ENCODE measurements at regions not wholly inside any gene's neighbourhood (a gene's known extent, or its start where the extent isn't known, plus 50 kb on each side); places are given as distances from the start of the nearest gene placed in this dataset.
A peak's percentile ranks its signal among the peaks of the same experiment; 100 is the strongest.
"Not testable (repeated sequence)": the region's sequence is repeated elsewhere in the genome, so short reads cannot be mapped to it uniquely, and the experiment has no call there.

DNA sequence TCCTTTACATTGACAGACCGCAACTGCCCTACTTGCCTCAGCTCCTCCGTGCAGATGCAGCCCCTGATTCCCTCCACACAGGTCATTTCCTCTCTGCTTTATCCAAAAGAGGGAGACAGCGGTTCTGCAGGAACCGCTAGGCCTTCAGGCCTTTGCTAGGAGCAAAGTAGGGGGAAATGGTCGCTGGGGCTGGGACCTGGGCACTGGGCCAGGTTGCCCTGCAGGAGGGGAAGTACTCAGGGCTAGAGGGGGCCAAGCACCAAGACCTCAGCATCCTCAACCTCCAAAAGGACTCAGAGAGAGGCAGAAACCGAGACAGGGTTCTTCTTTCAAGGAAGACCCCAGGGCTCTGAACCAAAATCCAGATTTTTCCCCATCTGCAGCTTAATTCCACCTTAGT, 160.4 kb upstream of the NOTCH2NLA start:
- H3K4me1 ChIP-seq (ENCODE audit: insufficient read depth, low read length, severe bottlenecking); H3K27ac ChIP-seq (ENCODE audit: low read depth, low read length, poor library complexity, severe bottlenecking); H3K4me2 ChIP-seq (ENCODE audit: low read length): not testable (repeated sequence)

DNA sequence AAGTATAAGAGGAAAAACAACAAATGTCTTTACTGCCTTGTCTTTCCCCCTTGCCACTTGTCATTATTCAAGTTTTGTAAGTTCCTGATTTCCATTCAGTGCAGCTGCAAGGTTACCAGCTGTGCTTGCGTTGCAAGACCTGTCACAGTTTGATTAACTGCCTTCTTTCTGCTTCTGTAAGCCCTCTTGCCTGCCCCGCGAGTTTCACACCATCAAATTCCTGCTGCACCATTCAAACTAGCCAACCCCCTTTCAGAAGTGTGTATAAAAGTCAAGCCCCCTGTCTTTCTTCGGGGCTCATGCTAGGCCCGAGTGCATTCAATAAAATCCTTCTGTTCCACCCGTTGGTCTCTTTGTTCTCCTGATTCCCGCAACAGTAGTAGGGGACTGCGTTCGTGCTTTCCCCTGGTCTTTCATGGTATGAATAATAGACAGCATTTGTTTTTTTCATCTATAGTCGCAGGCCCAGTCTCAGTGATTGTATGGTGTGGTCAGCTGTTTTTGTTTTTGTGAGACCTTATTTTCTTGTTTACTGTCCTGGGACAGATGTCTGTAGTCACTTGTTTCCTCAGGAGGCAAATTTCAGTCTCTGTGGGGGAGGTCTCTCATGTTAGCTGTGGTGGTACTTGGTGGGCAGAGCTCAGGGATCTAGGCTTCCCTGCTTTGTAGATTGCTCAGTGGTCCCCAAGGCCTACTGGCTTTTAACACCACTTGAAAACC, 159.1 kb upstream of the NOTCH2NLA start:
- H3K36me3 ChIP-seq (ENCODE audit: insufficient read depth, low read length); H3K4me1 ChIP-seq (ENCODE audit: insufficient read depth, low read length, severe bottlenecking); H3K27me3 ChIP-seq (ENCODE audit: insufficient read depth, low read length); H3K9me3 ChIP-seq (ENCODE audit: low read length); H4K20me1 ChIP-seq (ENCODE audit: insufficient read depth, low read length); H3K79me2 ChIP-seq (ENCODE audit: insufficient read depth, low read length); H3K9me2 ChIP-seq (ENCODE audit: low read depth, low read length); H3F3A ChIP-seq (ENCODE audit: insufficient read depth, low read length); H2AFZ ChIP-seq (ENCODE audit: low read length): not testable (repeated sequence)
- H3K4me2 ChIP-seq (ENCODE audit: low read length) = peak overlapping the region; percentile 66
- H3K9ac ChIP-seq (ENCODE audit: low read length) = peak overlapping the region; percentile 61
- H3K4me3 ChIP-seq (ENCODE audit: low read depth, low read length, poor library complexity, severe bottlenecking) = peak overlapping the region; percentile 62
- peak overlapping the region; percentile 91 for H3K27ac ChIP-seq (ENCODE audit: low read depth, low read length, poor library complexity, severe bottlenecking)

More for the DNA sequence above, 160.4 kb upstream of the NOTCH2NLA start:
- H3K27me3 ChIP-seq (ENCODE audit: insufficient read depth, low read length); H3K9ac ChIP-seq (ENCODE audit: low read length); H3F3A ChIP-seq (ENCODE audit: insufficient read depth, low read length); H3K9me3 ChIP-seq (ENCODE audit: low read length); H2AFZ ChIP-seq (ENCODE audit: low read length); H3K4me3 ChIP-seq (ENCODE audit: low read depth, low read length, poor library complexity, severe bottlenecking); H4K20me1 ChIP-seq (ENCODE audit: insufficient read depth, low read length); H3K79me2 ChIP-seq (ENCODE audit: insufficient read depth, low read length); H3K36me3 ChIP-seq (ENCODE audit: insufficient read depth, low read length); H3K9me2 ChIP-seq (ENCODE audit: low read depth, low read length): not testable (repeated sequence)

DNA sequence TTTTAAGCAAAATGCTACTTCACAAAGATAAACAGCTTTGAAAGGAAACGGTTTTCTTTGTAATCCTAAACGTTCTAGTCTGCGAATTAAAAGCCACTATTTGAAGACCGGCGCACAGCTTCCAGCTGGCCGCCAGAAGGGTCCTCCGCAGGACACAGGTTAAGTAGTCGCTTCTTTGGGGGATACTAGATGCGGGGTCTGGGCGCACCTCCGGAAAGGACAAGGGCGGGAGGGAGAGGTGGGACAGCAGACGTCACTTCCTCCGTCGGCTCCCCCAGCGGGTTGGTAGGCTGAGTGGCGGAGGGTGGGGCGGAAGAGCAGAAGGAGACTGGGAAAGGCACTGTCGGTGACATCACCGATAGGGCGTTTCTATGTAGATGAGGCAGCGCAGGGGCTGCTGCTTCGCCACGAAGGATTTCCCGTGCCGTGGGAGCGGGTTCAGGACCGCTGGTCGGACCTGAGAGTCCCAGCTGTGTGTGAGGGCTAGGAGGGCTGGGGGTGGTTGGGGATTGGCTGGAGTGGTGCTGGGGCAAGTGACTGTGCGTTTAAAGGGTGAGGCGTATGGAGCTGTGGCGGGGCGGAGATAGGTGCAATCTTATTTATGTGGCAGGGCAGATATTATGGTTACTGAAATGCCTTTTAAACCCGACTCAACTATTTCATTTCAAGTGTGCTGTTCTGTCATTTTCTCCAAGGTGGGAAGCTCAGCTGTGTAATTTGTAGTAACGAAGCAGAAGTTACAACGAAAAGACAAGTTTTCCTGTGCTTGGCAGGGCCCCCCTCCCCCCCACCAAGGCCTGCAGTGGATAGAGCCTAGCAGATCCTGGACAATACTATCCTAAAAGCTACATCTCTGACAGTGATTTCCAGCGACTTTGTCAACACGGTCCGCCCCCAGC, 158.3 kb upstream of the NOTCH2NLA start:
- Histone ChIP-seq H3K27ac (ENCODE audit: low read depth, low read length, poor library complexity, severe bottlenecking) (peak overlapping the region; percentile 91), H3K4me2 (ENCODE audit: low read length) (peak overlapping the region; percentile 74), H3K9ac (ENCODE audit: low read length) (peak overlapping the region; percentile 81), H3K4me3 (ENCODE audit: low read depth, low read length, poor library complexity, severe bottlenecking) (peak overlapping the region; percentile 62)
- H3K9me3 ChIP-seq (ENCODE audit: low read length); H2AFZ ChIP-seq (ENCODE audit: low read length); H4K20me1 ChIP-seq (ENCODE audit: insufficient read depth, low read length); H3K27me3 ChIP-seq (ENCODE audit: insufficient read depth, low read length); H3K79me2 ChIP-seq (ENCODE audit: insufficient read depth, low read length); H3K36me3 ChIP-seq (ENCODE audit: insufficient read depth, low read length); H3K9me2 ChIP-seq (ENCODE audit: low read depth, low read length); H3F3A ChIP-seq (ENCODE audit: insufficient read depth, low read length); H3K4me1 ChIP-seq (ENCODE audit: insufficient read depth, low read length, severe bottlenecking): not testable (repeated sequence)

DNA sequence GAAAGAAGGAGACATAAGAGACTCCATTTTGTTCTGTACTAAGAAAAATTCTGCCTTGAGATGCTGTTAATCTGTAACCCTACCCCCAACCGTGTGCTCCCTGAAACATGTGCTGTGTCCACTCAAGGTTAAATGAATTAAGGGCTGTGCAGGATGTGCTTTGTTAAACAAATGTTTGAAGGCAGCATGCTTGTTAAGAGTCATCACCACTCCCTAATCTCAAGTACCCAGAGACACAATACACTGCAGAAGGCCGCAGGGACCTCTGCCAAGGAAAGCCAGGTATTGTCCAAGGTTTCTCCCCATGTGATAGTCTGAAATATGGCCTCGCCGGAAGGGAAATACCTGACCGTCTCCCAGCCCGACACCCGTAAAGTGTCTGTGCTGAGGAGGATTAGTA, 152.4 kb upstream of the NOTCH2NLA start:
- H3K4me2 ChIP-seq (ENCODE audit: low read length); H3K27ac ChIP-seq (ENCODE audit: low read depth, low read length, poor library complexity, severe bottlenecking); H3K9me2 ChIP-seq (ENCODE audit: low read depth, low read length); H3K4me1 ChIP-seq (ENCODE audit: insufficient read depth, low read length, severe bottlenecking); H4K20me1 ChIP-seq (ENCODE audit: insufficient read depth, low read length); H3F3A ChIP-seq (ENCODE audit: insufficient read depth, low read length); H3K4me3 ChIP-seq (ENCODE audit: low read depth, low read length, poor library complexity, severe bottlenecking); H3K9ac ChIP-seq (ENCODE audit: low read length); H3K36me3 ChIP-seq (ENCODE audit: insufficient read depth, low read length); H3K79me2 ChIP-seq (ENCODE audit: insufficient read depth, low read length); H2AFZ ChIP-seq (ENCODE audit: low read length); H3K9me3 ChIP-seq (ENCODE audit: low read length); H3K27me3 ChIP-seq (ENCODE audit: insufficient read depth, low read length): not testable (repeated sequence)

DNA sequence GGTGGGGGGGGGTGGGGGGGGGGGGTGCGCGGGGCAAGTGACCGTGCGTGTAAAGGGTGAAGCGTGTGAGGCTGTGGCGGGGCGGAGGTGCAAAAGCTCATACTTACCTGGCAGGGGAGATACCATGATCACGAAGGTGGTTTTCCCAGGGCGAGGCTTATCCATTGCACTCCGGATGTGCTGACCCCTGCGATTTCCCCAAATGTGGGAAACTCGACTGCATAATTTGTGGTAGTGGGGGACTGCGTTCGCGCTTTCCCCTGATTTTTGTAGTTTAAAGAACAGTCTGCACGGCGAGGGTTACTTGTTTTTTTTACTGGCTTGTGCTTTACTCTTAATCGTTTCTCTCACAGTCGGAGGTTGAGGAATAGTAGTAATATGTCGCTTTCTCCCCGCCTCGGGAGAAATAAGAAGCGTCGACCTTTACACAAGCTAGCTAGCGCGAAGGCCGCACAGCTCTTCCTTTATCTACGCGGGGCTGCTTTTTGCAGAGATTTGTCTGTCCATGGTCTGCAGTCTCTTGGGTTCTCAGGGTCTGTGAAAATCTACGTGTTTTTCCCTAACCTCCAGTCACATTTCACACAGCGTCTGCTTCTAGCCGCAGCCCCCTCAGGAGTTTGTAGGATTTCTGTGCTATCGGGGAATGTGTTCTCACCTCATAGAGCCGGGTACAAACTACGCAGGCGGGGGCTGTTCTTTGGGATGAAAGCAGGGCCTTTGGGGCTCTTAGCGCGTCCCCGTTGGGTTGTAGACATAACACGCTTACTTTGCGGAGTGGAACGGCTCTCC, 148.1 kb upstream of the NOTCH2NLA start:
- H3F3A ChIP-seq (ENCODE audit: insufficient read depth, low read length); H2AFZ ChIP-seq (ENCODE audit: low read length); H3K36me3 ChIP-seq (ENCODE audit: insufficient read depth, low read length); H3K27me3 ChIP-seq (ENCODE audit: insufficient read depth, low read length); H3K9me2 ChIP-seq (ENCODE audit: low read depth, low read length); H3K79me2 ChIP-seq (ENCODE audit: insufficient read depth, low read length); H3K4me1 ChIP-seq (ENCODE audit: insufficient read depth, low read length, severe bottlenecking); H3K9me3 ChIP-seq (ENCODE audit: low read length); H4K20me1 ChIP-seq (ENCODE audit: insufficient read depth, low read length): not testable (repeated sequence)
- Histone ChIP-seq H3K4me3 (ENCODE audit: low read depth, low read length, poor library complexity, severe bottlenecking) (peak overlapping the region; percentile 55), H3K4me2 (ENCODE audit: low read length) (peak overlapping the region; percentile 95), H3K27ac (ENCODE audit: low read depth, low read length, poor library complexity, severe bottlenecking) (peak overlapping the region; percentile 93), H3K9ac (ENCODE audit: low read length) (peak overlapping the region; percentile 70)

DNA sequence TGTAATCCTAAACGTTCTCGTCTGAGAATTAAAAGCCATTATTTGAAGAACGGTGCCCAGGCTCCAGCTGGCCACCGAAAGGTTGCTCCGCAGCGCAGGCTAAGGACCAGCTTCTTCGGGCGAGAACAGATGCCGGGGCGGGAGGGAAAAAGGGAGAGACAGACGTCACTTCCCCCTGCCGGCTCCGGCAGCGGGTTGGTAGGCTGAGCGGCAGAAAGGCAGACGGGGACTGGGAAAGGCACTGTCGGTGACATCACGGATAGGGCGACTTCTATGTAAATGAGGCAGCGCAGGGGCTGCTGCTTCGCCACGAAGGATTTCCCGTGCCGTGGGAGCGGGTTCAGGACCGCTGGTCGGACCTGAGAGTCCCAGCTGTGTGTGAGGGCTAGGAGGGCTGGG, 147.5 kb upstream of the NOTCH2NLA start:
- Histone ChIP-seq H3K4me3 (ENCODE audit: low read depth, low read length, poor library complexity, severe bottlenecking) (peak overlapping the region; percentile 51), H3K4me2 (ENCODE audit: low read length) (peak overlapping the region; percentile 50; the same call in 1 of the 2 replicates)
- not testable (repeated sequence) for H3K27ac ChIP-seq (ENCODE audit: low read depth, low read length, poor library complexity, severe bottlenecking); H3K9me3 ChIP-seq (ENCODE audit: low read length); H3K9me2 ChIP-seq (ENCODE audit: low read depth, low read length); H3K4me1 ChIP-seq (ENCODE audit: insufficient read depth, low read length, severe bottlenecking); H3F3A ChIP-seq (ENCODE audit: insufficient read depth, low read length); H3K27me3 ChIP-seq (ENCODE audit: insufficient read depth, low read length); H2AFZ ChIP-seq (ENCODE audit: low read length); H4K20me1 ChIP-seq (ENCODE audit: insufficient read depth, low read length); H3K36me3 ChIP-seq (ENCODE audit: insufficient read depth, low read length); H3K79me2 ChIP-seq (ENCODE audit: insufficient read depth, low read length); H3K9ac ChIP-seq (ENCODE audit: low read length)

DNA sequence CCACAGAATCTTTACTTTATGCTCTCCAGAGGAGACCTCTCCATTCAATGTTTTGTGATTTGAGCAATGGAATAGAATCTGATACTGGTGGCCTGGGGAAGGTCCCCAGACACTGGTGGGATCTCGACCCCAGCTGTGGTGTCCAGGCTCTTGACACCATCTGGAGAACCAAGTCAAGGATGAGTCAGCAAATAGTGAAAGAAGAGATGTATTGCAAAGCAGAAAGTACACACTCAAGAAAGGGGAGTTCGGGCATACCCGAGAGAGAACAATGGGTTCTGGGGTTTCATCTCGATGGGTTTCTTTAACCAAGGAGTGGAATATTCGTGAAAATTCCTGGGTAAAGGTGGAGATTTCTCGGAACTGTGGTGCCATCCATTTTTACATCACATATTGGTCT, 146.3 kb upstream of the NOTCH2NLA start:
- H3K36me3 ChIP-seq (ENCODE audit: insufficient read depth, low read length); H3F3A ChIP-seq (ENCODE audit: insufficient read depth, low read length); H3K27ac ChIP-seq (ENCODE audit: low read depth, low read length, poor library complexity, severe bottlenecking); H3K4me2 ChIP-seq (ENCODE audit: low read length); H3K9ac ChIP-seq (ENCODE audit: low read length); H3K9me2 ChIP-seq (ENCODE audit: low read depth, low read length); H3K27me3 ChIP-seq (ENCODE audit: insufficient read depth, low read length); H3K79me2 ChIP-seq (ENCODE audit: insufficient read depth, low read length); H3K4me1 ChIP-seq (ENCODE audit: insufficient read depth, low read length, severe bottlenecking); H2AFZ ChIP-seq (ENCODE audit: low read length); H4K20me1 ChIP-seq (ENCODE audit: insufficient read depth, low read length); H3K4me3 ChIP-seq (ENCODE audit: low read depth, low read length, poor library complexity, severe bottlenecking); H3K9me3 ChIP-seq (ENCODE audit: low read length): not testable (repeated sequence)
